PFSK-1 (cell line): ENCODE measurements at regions not wholly inside any gene's neighbourhood (a gene's known extent, or its start where the extent isn't known, plus 50 kb on each side); places are given as distances from the start of the nearest gene placed in this dataset.

Experiments used
- FOXP2 ChIP-seq: optimal IDR thresholded peaks from 2 replicates; pipeline ENCODE3; 2011; ENCODE audit warnings: borderline replicate concordance, control low read depth, inconsistent platforms; ENCODE audit not compliant: insufficient read depth; ENCODE audit errors: extremely low read length, extremely low read depth
- POLR2AphosphoS5 ChIP-seq: IDR thresholded peaks from 2 replicates; pipeline ENCODE4 v1.6.1; 2012; ENCODE audit warnings: low read depth, mild to moderate bottlenecking, control low read depth, low read length, moderate library complexity
- SIN3A ChIP-seq: IDR thresholded peaks from 2 replicates; pipeline ENCODE4 v1.6.1; 2012; ENCODE audit warnings: mild to moderate bottlenecking, low read length, moderate library complexity, borderline replicate concordance; ENCODE audit not compliant: insufficient read depth
- TAF1 ChIP-seq: IDR thresholded peaks from 2 replicates; pipeline ENCODE4 v1.6.1; 2012; ENCODE audit warnings: low read length, control low read depth, borderline replicate concordance; ENCODE audit not compliant: insufficient read depth
- TF ChIP-seq, protein P1 (sequence below), 2 experiments: IDR thresholded peaks; 2 replicates each; pipeline versions ENCODE4 v1.6.1 to v1.8.0; 2011 to 2012; ENCODE audit warnings: low read depth in 2 of 2, low read length in 2 of 2, control low read depth in 1 of 2, inconsistent platforms in 1 of 2, mild to moderate bottlenecking in 1 of 2, moderate library complexity in 1 of 2; ENCODE audit not compliant: insufficient read depth in 1 of 2

DNA sequence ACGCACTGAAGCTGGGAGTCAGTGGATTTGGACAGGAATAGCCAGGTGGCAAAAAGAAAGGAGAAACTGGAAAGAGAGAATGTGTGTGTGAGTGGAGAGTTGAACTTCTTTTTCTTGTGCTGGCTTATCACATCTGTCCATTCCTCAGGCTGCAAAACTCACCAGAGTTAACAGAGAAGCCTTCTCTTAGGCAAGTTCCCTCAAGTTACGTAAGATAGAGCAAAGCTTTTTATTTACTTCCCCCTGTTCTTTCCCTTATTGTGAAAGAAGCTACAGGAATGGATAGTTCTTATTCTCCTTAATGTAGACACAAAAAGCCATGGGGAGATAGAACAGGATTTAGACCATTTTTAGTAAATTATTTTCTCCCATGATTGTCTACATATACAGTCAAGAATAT, 188.6 kb downstream of the BMP2 start:
- TF ChIP-seq POLR2AphosphoS5 (no peak), SIN3A (no peak), FOXP2 (no peak), TAF1 (no peak)
- TF ChIP-seq, protein P1, sequence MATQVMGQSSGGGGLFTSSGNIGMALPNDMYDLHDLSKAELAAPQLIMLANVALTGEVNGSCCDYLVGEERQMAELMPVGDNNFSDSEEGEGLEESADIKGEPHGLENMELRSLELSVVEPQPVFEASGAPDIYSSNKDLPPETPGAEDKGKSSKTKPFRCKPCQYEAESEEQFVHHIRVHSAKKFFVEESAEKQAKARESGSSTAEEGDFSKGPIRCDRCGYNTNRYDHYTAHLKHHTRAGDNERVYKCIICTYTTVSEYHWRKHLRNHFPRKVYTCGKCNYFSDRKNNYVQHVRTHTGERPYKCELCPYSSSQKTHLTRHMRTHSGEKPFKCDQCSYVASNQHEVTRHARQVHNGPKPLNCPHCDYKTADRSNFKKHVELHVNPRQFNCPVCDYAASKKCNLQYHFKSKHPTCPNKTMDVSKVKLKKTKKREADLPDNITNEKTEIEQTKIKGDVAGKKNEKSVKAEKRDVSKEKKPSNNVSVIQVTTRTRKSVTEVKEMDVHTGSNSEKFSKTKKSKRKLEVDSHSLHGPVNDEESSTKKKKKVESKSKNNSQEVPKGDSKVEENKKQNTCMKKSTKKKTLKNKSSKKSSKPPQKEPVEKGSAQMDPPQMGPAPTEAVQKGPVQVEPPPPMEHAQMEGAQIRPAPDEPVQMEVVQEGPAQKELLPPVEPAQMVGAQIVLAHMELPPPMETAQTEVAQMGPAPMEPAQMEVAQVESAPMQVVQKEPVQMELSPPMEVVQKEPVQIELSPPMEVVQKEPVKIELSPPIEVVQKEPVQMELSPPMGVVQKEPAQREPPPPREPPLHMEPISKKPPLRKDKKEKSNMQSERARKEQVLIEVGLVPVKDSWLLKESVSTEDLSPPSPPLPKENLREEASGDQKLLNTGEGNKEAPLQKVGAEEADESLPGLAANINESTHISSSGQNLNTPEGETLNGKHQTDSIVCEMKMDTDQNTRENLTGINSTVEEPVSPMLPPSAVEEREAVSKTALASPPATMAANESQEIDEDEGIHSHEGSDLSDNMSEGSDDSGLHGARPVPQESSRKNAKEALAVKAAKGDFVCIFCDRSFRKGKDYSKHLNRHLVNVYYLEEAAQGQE (IDR thresholded peaks at IDR 0.05; ENCODE audit: insufficient read depth in 1 of 2, low read depth in 2 of 2, low read length in 2 of 2), result no peak

- TF ChIP-seq SIN3A (no peak), TAF1 (no peak), POLR2AphosphoS5 (no peak)
These were observed 189.1 kb downstream of the BMP2 start for GRCh38 chr20:6956574-6956973.

DNA sequence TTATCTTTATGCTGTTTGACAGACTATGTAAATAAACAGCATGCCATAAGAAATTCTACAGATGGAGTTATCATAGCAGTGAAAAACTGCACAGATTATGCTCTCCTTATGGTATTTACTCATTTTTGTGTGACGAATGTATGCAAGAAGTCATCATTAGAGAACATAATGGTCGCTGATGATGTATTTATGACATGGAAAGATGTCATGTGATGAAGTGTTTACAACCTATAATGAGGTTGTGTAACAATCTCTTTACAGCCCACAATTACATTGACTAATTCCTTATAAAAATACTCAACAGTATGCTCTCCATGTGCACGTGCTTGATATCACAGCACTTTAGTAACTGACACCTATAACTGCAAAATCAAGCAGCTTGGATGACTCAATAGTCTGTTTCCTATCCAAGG, 192.4 kb downstream of the BMP2 start:
- TF ChIP-seq POLR2AphosphoS5 (no peak), FOXP2 (no peak), TAF1 (no peak), SIN3A (no peak)
- TF ChIP-seq, protein P1 (IDR thresholded peaks at IDR 0.05; ENCODE audit: insufficient read depth in 1 of 2, low read depth in 2 of 2, low read length in 2 of 2), result no peak

GRCh38 chr20:6966721-6967120, 199.2 kb downstream of the BMP2 start:
- TF ChIP-seq FOXP2 (no peak), POLR2AphosphoS5 (no peak), TAF1 (no peak), SIN3A (no peak)
- TF ChIP-seq, protein P1 (IDR thresholded peaks at IDR 0.05; ENCODE audit: insufficient read depth in 1 of 2, low read depth in 2 of 2, low read length in 2 of 2), result no peak

GRCh38 chr20:6974838-6975237, 207.4 kb downstream of the BMP2 start:
- TF ChIP-seq SIN3A (no peak), TAF1 (no peak), POLR2AphosphoS5 (no peak), FOXP2 (no peak)
- TF ChIP-seq, protein P1 (IDR thresholded peaks at IDR 0.05; ENCODE audit: insufficient read depth in 1 of 2, low read depth in 2 of 2, low read length in 2 of 2), result no peak
